ENCODE measurements at regions not wholly inside any gene's neighbourhood (a gene's known extent, or its start where the extent isn't known, plus 50 kb on each side); places are given as distances from the start of the nearest gene placed in this dataset.

DNA sequence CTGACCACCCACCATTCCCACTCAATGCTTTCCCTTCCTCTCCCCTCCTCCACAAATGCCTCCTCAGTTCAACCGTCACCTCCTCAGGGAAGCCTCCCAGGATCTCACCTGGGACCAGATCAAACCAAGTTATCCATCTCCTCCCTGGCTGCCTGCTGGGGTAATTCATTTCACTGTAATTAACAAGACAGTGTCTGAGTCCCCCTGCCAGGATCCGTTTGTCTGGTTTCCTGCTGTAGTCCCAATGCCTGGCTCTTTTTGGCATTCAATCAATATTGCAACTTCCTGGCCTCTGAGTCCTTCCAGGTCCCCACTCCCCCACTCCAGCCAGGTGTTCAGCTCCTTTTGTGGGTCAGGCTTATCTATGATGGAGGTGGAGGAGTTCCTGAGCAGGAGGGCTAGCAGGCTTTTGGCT, 687.7 kb downstream of the PTPRU start:
- H3K36me3 Mint-ChIP-seq (ENCODE audit: low read depth, unreplicated experiment), result peaks cover 3% of the 10 kb centered on the region
- H3K27me3 Mint-ChIP-seq (ENCODE audit: low read depth, unreplicated experiment), result peaks cover 15% of the 10 kb centered on the region
- no peaks in the 10 kb centered on the region for H3K9me3 ChIP-seq (ENCODE audit: insufficient read depth, low read depth, low read length)
- FAIRE-seq (no peak), DNase-seq (ENCODE audit: low read depth) (no peak)
- no peaks in the 10 kb centered on the region for H3K36me3 ChIP-seq (ENCODE audit: insufficient read depth, low read length)
- H3K9me3 Mint-ChIP-seq (ENCODE audit: unreplicated experiment), result peaks cover 3% of the 10 kb centered on the region
- no peak overlapping the region for H3K4me3 ChIP-seq (ENCODE audit: insufficient read depth, low read depth, low read length)
- H3K4me1 ChIP-seq (ENCODE audit: insufficient read depth, low read length), result no peaks in the 10 kb centered on the region
- no peak for TF ChIP-seq EZH2 (IDR thresholded peaks at IDR 0.05; ENCODE audit: insufficient read depth, low read length)
- TF ChIP-seq, protein P1, sequence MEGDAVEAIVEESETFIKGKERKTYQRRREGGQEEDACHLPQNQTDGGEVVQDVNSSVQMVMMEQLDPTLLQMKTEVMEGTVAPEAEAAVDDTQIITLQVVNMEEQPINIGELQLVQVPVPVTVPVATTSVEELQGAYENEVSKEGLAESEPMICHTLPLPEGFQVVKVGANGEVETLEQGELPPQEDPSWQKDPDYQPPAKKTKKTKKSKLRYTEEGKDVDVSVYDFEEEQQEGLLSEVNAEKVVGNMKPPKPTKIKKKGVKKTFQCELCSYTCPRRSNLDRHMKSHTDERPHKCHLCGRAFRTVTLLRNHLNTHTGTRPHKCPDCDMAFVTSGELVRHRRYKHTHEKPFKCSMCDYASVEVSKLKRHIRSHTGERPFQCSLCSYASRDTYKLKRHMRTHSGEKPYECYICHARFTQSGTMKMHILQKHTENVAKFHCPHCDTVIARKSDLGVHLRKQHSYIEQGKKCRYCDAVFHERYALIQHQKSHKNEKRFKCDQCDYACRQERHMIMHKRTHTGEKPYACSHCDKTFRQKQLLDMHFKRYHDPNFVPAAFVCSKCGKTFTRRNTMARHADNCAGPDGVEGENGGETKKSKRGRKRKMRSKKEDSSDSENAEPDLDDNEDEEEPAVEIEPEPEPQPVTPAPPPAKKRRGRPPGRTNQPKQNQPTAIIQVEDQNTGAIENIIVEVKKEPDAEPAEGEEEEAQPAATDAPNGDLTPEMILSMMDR (IDR thresholded peaks at IDR 0.05; ENCODE audit: insufficient read depth, low read depth, low read length), result no peak
- no peaks in the 10 kb centered on the region for H3K4me1 Mint-ChIP-seq (ENCODE audit: low read depth, unreplicated experiment)
- no peak overlapping the region for H3K4me2 ChIP-seq (ENCODE audit: low read length)
- peaks cover 5% of the 10 kb centered on the region for H3K27me3 ChIP-seq (ENCODE audit: insufficient read depth, low read length)
- no peak overlapping the region for H3K27ac Mint-ChIP-seq (ENCODE audit: unreplicated experiment)
- no peak overlapping the region for H2AFZ ChIP-seq (ENCODE audit: low read depth, low read length)
- H3K9ac ChIP-seq (ENCODE audit: low read length), result no peak overlapping the region
- H3K4me3 Mint-ChIP-seq (ENCODE audit: unreplicated experiment), result no peak overlapping the region
- no peak overlapping the region for H3K27ac ChIP-seq (ENCODE audit: low read depth, low read length)
- no peaks in the 10 kb centered on the region for H4K20me1 ChIP-seq (ENCODE audit: insufficient read depth, low read length)
- no peaks in the 10 kb centered on the region for H3K79me2 ChIP-seq (ENCODE audit: insufficient read depth, low read length)

DNA sequence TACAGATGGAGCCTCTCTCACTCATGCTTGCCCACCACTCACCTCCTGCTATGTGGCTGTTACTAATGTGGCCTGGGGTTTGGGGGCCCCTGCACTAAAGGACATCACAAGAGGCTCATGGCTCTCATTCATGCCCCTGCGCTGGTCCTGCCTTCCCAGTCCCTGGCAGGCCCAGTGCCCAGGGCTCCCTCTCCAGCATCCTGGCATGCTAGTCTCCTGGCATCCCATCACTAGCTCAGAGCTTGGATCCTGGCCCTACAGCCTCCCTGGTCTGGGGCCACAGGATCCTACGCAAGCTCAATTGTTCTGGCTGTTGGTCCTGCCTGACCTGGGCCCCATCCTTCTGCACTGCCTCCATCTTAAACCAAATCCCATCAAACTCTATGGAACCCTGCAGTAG, 685.4 kb downstream of the PTPRU start:
- no peak overlapping the region for H2AFZ ChIP-seq (ENCODE audit: low read depth, low read length)
- H3K36me3 ChIP-seq (ENCODE audit: insufficient read depth, low read length), result no peaks in the 10 kb centered on the region
- no peak overlapping the region for H3K9ac ChIP-seq (ENCODE audit: low read length)
- no peak overlapping the region for H3K27ac ChIP-seq (ENCODE audit: low read depth, low read length)
- H3K4me1 Mint-ChIP-seq (ENCODE audit: low read depth, unreplicated experiment), result no peaks in the 10 kb centered on the region
- H4K20me1 ChIP-seq (ENCODE audit: insufficient read depth, low read length), result no peaks in the 10 kb centered on the region
- no peaks in the 10 kb centered on the region for H3K79me2 ChIP-seq (ENCODE audit: insufficient read depth, low read length)
- H3K27me3 ChIP-seq (ENCODE audit: insufficient read depth, low read length), result peaks cover 5% of the 10 kb centered on the region
- H3K9me3 ChIP-seq (ENCODE audit: insufficient read depth, low read depth, low read length), result no peaks in the 10 kb centered on the region
- peaks cover 3% of the 10 kb centered on the region for H3K9me3 Mint-ChIP-seq (ENCODE audit: unreplicated experiment)
- no peaks in the 10 kb centered on the region for H3K4me1 ChIP-seq (ENCODE audit: insufficient read depth, low read length)
- H3K36me3 Mint-ChIP-seq (ENCODE audit: low read depth, unreplicated experiment), result peaks cover 3% of the 10 kb centered on the region
- no peak overlapping the region for H3K4me3 Mint-ChIP-seq (ENCODE audit: unreplicated experiment)
- H3K27me3 Mint-ChIP-seq (ENCODE audit: low read depth, unreplicated experiment), result peaks cover 22% of the 10 kb centered on the region
- H3K4me3 ChIP-seq (ENCODE audit: insufficient read depth, low read depth, low read length), result no peak overlapping the region
- TF ChIP-seq, protein P1 (IDR thresholded peaks at IDR 0.05; ENCODE audit: insufficient read depth, low read depth, low read length), result no peak
- no peak for TF ChIP-seq EZH2 (IDR thresholded peaks at IDR 0.05; ENCODE audit: insufficient read depth, low read length)
- H3K4me2 ChIP-seq (ENCODE audit: low read length), result no peak overlapping the region
- no peak overlapping the region for H3K27ac Mint-ChIP-seq (ENCODE audit: unreplicated experiment)
- FAIRE-seq, result no peak
- no peak for DNase-seq (ENCODE audit: low read depth)

DNA sequence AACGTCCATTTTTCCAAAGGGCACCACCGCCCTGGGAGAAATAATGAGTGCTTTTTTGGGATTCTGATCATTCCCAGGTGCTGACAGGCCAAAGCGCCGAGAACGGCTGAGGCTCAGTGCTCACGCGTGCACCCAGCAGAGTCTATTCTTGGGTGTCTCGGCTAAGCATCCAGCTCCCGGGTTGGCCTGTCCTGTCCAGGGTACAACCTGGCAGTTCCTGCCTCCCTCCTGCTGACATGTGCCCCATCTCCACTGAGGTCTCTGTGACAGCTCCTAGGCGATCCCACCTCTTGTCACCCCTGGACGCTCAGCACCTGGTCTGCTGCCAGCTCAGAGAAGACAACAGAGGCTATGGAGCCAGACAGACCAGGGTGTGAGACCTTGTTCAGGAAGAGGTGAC, 684.5 kb downstream of the PTPRU start:
- Mint-ChIP-seq H3K4me1 (ENCODE audit: low read depth, unreplicated experiment) (no peaks in the 10 kb centered on the region), H3K36me3 (ENCODE audit: low read depth, unreplicated experiment) (peaks cover 3% of the 10 kb centered on the region), H3K27me3 (ENCODE audit: low read depth, unreplicated experiment) (peaks cover 24% of the 10 kb centered on the region), H3K27ac (ENCODE audit: unreplicated experiment) (no peak overlapping the region), H3K9me3 (ENCODE audit: unreplicated experiment) (peaks cover 3% of the 10 kb centered on the region), H3K4me3 (ENCODE audit: unreplicated experiment) (no peak overlapping the region)
- Histone ChIP-seq H3K27ac (ENCODE audit: low read depth, low read length) (no peak overlapping the region), H3K9me3 (ENCODE audit: insufficient read depth, low read depth, low read length) (no peaks in the 10 kb centered on the region), H4K20me1 (ENCODE audit: insufficient read depth, low read length) (no peaks in the 10 kb centered on the region), H3K4me1 (ENCODE audit: insufficient read depth, low read length) (no peaks in the 10 kb centered on the region), H3K4me2 (ENCODE audit: low read length) (no peak overlapping the region), H3K79me2 (ENCODE audit: insufficient read depth, low read length) (no peaks in the 10 kb centered on the region), H3K9ac (ENCODE audit: low read length) (no peak overlapping the region), H3K36me3 (ENCODE audit: insufficient read depth, low read length) (no peaks in the 10 kb centered on the region), H3K4me3 (ENCODE audit: insufficient read depth, low read depth, low read length) (no peak overlapping the region), H2AFZ (ENCODE audit: low read depth, low read length) (no peak overlapping the region), H3K27me3 (ENCODE audit: insufficient read depth, low read length) (peaks cover 7% of the 10 kb centered on the region)
- FAIRE-seq, result no peak
- DNase-seq (ENCODE audit: low read depth), result no peak
- TF ChIP-seq, protein P1 (IDR thresholded peaks at IDR 0.05; ENCODE audit: insufficient read depth, low read depth, low read length), result no peak
- TF ChIP-seq EZH2 (IDR thresholded peaks at IDR 0.05; ENCODE audit: insufficient read depth, low read length), result no peak
